ENCODE measurements at regions not wholly inside any gene's neighbourhood (a gene's known extent, or its start where the extent isn't known, plus 50 kb on each side); places are given as distances from the start of the nearest gene placed in this dataset.

GRCh38 chr1:88421997-88422396 is 262.1 kb upstream of the PKN2 start:
- Mint-ChIP-seq H3K9me3 (ENCODE audit: low read depth, unreplicated experiment) (peaks cover 3% of the 10 kb centered on the region), H3K4me1 (ENCODE audit: low read depth, unreplicated experiment) (no peaks in the 10 kb centered on the region), H3K27me3 (ENCODE audit: unreplicated experiment) (no peaks in the 10 kb centered on the region), H3K27ac (ENCODE audit: unreplicated experiment) (no peak overlapping the region), H3K4me3 (ENCODE audit: low read depth, unreplicated experiment) (no peak overlapping the region), H3K36me3 (ENCODE audit: insufficient read depth, unreplicated experiment) (no peaks in the 10 kb centered on the region)
- CTCF ChIA-PET, result no interaction called here
- no peak for TF ChIP-seq CTCF (IDR thresholded peaks at IDR 0.05; ENCODE audit: unreplicated experiment)
- no peak for DNase-seq
- intact Hi-C loops (cut with micrococcal nuclease; ENCODE audit: unreplicated experiment), result no loop called here
- no TSS peak for BruUV-seq (replicated peaks)

GRCh38 chr1:88433556-88433955 is 250.5 kb upstream of the PKN2 start:
- peak overlapping the region; percentile 60 for H3K27ac Mint-ChIP-seq (ENCODE audit: unreplicated experiment)
- CTCF ChIA-PET, result interaction anchor here (2.0 kb wide), 1 partner anchor 8 kb away, joined by 4 read pairs; no protein-coding TSS in a partner anchor
- intact Hi-C loops (cut with micrococcal nuclease; ENCODE audit: unreplicated experiment), result no loop called here

GRCh38 chr1:88434836-88435235 is 249.2 kb upstream of the PKN2 start:
- no peaks in the 10 kb centered on the region for H3K36me3 Mint-ChIP-seq (ENCODE audit: insufficient read depth, unreplicated experiment)
- H3K4me3 Mint-ChIP-seq (ENCODE audit: low read depth, unreplicated experiment), result peak overlapping the region; percentile 26
- peak overlapping the region; percentile 60 for H3K27ac Mint-ChIP-seq (ENCODE audit: unreplicated experiment)
- peaks cover 7% of the 10 kb centered on the region for H3K9me3 Mint-ChIP-seq (ENCODE audit: low read depth, unreplicated experiment)
- no peaks in the 10 kb centered on the region for H3K27me3 Mint-ChIP-seq (ENCODE audit: unreplicated experiment)
- peaks cover 26% of the 10 kb centered on the region for H3K4me1 Mint-ChIP-seq (ENCODE audit: low read depth, unreplicated experiment)
- TF ChIP-seq CTCF (IDR thresholded peaks at IDR 0.05; ENCODE audit: unreplicated experiment), result no peak
- intact Hi-C loops (cut with micrococcal nuclease; ENCODE audit: unreplicated experiment), result no loop called here
- BruUV-seq (replicated peaks), result no TSS peak
- CTCF ChIA-PET, result interaction anchor here (1.2 to 2.0 kb wide), 2 partner anchors 9 to 35 kb away, joined by 3 to 4 read pairs; no protein-coding TSS in a partner anchor
- peak; percentile 6 for DNase-seq

More at GRCh38 chr1:88433556-88433955, 250.5 kb upstream of the PKN2 start:
- DNase-seq, result peak; percentile 41
- Mint-ChIP-seq H3K4me3 (ENCODE audit: low read depth, unreplicated experiment) (peak overlapping the region; percentile 26), H3K27me3 (ENCODE audit: unreplicated experiment) (no peaks in the 10 kb centered on the region), H3K36me3 (ENCODE audit: insufficient read depth, unreplicated experiment) (no peaks in the 10 kb centered on the region), H3K9me3 (ENCODE audit: low read depth, unreplicated experiment) (peaks cover 7% of the 10 kb centered on the region), H3K4me1 (ENCODE audit: low read depth, unreplicated experiment) (peaks cover 26% of the 10 kb centered on the region)
- no peak for TF ChIP-seq CTCF (IDR thresholded peaks at IDR 0.05; ENCODE audit: unreplicated experiment)
- no TSS peak for BruUV-seq (replicated peaks)

- DNase-seq, result no peak
- peak overlapping the region; percentile 4 for H3K27ac Mint-ChIP-seq (ENCODE audit: unreplicated experiment)
- no peaks in the 10 kb centered on the region for H3K27me3 Mint-ChIP-seq (ENCODE audit: unreplicated experiment)
- CTCF ChIA-PET, result no interaction called here
- H3K9me3 Mint-ChIP-seq (ENCODE audit: low read depth, unreplicated experiment), result peaks cover 9% of the 10 kb centered on the region
- no TSS peak for BruUV-seq (replicated peaks)
- H3K4me1 Mint-ChIP-seq (ENCODE audit: low read depth, unreplicated experiment), result no peaks in the 10 kb centered on the region
- H3K4me3 Mint-ChIP-seq (ENCODE audit: low read depth, unreplicated experiment), result no peak overlapping the region
- TF ChIP-seq CTCF (IDR thresholded peaks at IDR 0.05; ENCODE audit: unreplicated experiment), result no peak
- intact Hi-C loops (cut with micrococcal nuclease; ENCODE audit: unreplicated experiment), result no loop called here
- no peaks in the 10 kb centered on the region for H3K36me3 Mint-ChIP-seq (ENCODE audit: insufficient read depth, unreplicated experiment)
These were observed 243.1 kb upstream of the PKN2 start for GRCh38 chr1:88441022-88441421.
